PFSK-1 (cell line): ENCODE measurements at regions not wholly inside any gene's neighbourhood (a gene's known extent, or its start where the extent isn't known, plus 50 kb on each side); places are given as distances from the start of the nearest gene placed in this dataset.

Source experiments
- FOXP2 ChIP-seq: optimal IDR thresholded peaks from 2 replicates; pipeline ENCODE3; 2011; ENCODE audit warnings: borderline replicate concordance, control low read depth, inconsistent platforms; ENCODE audit not compliant: insufficient read depth; ENCODE audit errors: extremely low read length, extremely low read depth
- POLR2AphosphoS5 ChIP-seq: IDR thresholded peaks from 2 replicates; pipeline ENCODE4 v1.6.1; 2012; ENCODE audit warnings: low read depth, mild to moderate bottlenecking, control low read depth, low read length, moderate library complexity
- SIN3A ChIP-seq: IDR thresholded peaks from 2 replicates; pipeline ENCODE4 v1.6.1; 2012; ENCODE audit warnings: mild to moderate bottlenecking, low read length, moderate library complexity, borderline replicate concordance; ENCODE audit not compliant: insufficient read depth
- TAF1 ChIP-seq: IDR thresholded peaks from 2 replicates; pipeline ENCODE4 v1.6.1; 2012; ENCODE audit warnings: low read length, control low read depth, borderline replicate concordance; ENCODE audit not compliant: insufficient read depth
- TF ChIP-seq, protein P1 (sequence below), 2 experiments: IDR thresholded peaks; 2 replicates each; pipeline versions ENCODE4 v1.6.1 to v1.8.0; 2011 to 2012; ENCODE audit warnings: low read depth in 2 of 2, low read length in 2 of 2, control low read depth in 1 of 2, inconsistent platforms in 1 of 2, mild to moderate bottlenecking in 1 of 2, moderate library complexity in 1 of 2; ENCODE audit not compliant: insufficient read depth in 1 of 2

DNA sequence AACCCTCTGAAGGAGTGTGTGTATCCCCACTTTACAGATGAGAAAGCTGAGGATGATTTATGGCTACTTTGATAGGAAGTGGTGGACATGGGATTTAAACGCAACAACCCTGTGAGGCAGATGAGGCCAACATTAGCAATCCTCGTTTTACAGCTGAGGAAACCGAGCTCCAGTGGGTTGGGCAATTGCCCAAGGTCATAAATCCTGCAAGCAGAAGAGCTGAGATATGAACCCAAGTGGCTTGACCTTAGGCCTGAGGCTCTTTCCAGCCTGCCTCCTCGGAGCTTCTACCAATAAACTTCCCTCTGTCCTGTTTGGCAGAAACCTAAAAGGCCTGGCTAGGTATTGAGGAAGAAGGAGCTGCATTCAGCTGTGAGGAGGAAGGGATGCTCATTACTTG, 185.5 kb upstream of the RBPJ start:
- TF ChIP-seq SIN3A: no peak
- TF ChIP-seq TAF1: no peak
- no peak for TF ChIP-seq FOXP2
- no peak for TF ChIP-seq POLR2AphosphoS5
- TF ChIP-seq, protein P1, sequence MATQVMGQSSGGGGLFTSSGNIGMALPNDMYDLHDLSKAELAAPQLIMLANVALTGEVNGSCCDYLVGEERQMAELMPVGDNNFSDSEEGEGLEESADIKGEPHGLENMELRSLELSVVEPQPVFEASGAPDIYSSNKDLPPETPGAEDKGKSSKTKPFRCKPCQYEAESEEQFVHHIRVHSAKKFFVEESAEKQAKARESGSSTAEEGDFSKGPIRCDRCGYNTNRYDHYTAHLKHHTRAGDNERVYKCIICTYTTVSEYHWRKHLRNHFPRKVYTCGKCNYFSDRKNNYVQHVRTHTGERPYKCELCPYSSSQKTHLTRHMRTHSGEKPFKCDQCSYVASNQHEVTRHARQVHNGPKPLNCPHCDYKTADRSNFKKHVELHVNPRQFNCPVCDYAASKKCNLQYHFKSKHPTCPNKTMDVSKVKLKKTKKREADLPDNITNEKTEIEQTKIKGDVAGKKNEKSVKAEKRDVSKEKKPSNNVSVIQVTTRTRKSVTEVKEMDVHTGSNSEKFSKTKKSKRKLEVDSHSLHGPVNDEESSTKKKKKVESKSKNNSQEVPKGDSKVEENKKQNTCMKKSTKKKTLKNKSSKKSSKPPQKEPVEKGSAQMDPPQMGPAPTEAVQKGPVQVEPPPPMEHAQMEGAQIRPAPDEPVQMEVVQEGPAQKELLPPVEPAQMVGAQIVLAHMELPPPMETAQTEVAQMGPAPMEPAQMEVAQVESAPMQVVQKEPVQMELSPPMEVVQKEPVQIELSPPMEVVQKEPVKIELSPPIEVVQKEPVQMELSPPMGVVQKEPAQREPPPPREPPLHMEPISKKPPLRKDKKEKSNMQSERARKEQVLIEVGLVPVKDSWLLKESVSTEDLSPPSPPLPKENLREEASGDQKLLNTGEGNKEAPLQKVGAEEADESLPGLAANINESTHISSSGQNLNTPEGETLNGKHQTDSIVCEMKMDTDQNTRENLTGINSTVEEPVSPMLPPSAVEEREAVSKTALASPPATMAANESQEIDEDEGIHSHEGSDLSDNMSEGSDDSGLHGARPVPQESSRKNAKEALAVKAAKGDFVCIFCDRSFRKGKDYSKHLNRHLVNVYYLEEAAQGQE (IDR thresholded peaks at IDR 0.05; ENCODE audit: insufficient read depth in 1 of 2, low read depth in 2 of 2, low read length in 2 of 2): no peak

- TF ChIP-seq, protein P1 (IDR thresholded peaks at IDR 0.05; ENCODE audit: insufficient read depth in 1 of 2, low read depth in 2 of 2, low read length in 2 of 2): no peak
- TF ChIP-seq SIN3A (no peak), TAF1 (no peak), FOXP2 (no peak), POLR2AphosphoS5 (no peak)
Measured at GRCh38 chr4:26136615-26137014, 184.2 kb upstream of the RBPJ start.

DNA sequence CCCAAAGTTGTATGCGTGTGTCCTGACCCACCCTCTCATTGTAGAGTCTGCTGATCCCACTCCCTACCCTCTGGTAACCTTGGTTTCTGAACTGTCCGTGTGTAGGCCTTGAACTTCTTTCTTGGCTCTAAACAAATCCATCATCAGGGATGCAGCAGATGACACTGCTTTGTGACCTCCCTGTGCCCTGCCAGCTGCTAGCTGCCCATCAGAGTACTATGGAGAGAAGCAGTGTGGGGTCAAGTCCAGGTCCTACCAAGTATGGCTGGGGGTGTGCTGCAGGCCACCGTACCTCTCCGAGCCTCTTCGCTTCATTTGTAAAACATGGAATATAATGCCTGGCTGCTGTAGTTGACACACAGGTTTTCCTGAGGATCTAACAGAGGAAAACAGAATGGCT, 183.5 kb upstream of the RBPJ start:
- no peak for TF ChIP-seq TAF1
- TF ChIP-seq, protein P1 (IDR thresholded peaks at IDR 0.05; ENCODE audit: insufficient read depth in 1 of 2, low read depth in 2 of 2, low read length in 2 of 2): no peak
- no peak for TF ChIP-seq SIN3A
- no peak for TF ChIP-seq POLR2AphosphoS5
- TF ChIP-seq FOXP2: no peak

- TF ChIP-seq, protein P1 (IDR thresholded peaks at IDR 0.05; ENCODE audit: insufficient read depth in 1 of 2, low read depth in 2 of 2, low read length in 2 of 2): no peak
- TF ChIP-seq TAF1 (no peak), SIN3A (no peak), POLR2AphosphoS5 (no peak), FOXP2 (no peak)
Measured at GRCh38 chr4:26139310-26139924, 181.4 kb upstream of the RBPJ start.
